HL-60/S4 (cell line): ENCODE measurements at regions not wholly inside any gene's neighbourhood (a gene's known extent, or its start where the extent isn't known, plus 50 kb on each side); places are given as distances from the start of the nearest gene placed in this dataset.

ENCODE experiments used
- in situ Hi-C: fragments of 300-500 bp; cut with MboI; formaldehyde crosslinking; loops from 2 replicates; pipeline ENCODE4 v1.14.3; 2022; ENCODE audit warnings: low sequenced_read_pairs

DNA sequence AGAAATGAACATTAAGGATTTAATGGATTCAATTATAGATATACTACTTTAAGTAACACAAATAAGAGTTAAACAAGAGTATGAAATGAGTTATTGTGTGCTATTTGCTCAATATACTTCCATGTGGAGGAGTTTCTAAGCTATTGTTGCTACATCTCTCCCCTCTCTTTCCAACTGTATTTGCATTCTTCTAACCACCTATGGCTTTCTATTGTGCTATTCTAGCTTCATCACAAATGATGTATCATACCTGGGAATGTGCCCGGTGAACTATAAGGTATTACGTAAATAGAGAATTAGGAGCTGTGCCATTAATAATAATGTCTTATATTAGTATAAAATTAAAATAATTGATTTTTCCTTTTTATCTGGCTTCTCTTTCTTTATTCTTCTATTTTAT lies 87.1 kb upstream of the PLEKHG7 start:
- in situ Hi-C loops = no loop called here

DNA sequence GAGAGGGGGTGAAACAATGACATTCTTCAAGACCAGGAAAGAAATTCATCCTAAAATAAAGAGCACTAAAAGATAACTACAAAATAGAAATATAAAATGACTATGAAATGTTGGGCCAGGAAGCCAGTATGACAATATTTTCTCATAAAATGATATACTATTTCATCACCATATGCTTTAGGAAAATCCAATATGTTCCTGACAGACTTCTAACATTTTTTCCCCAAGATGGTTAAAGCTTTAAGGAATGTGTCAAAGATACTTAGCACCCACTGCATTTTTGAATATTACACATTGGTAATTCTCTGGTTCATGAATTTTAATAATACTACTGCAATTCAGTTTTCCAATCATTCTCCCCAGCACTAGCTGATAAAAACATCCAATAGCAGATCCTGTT lies 87.7 kb upstream of the PLEKHG7 start:
- in situ Hi-C loops = no loop called here

DNA sequence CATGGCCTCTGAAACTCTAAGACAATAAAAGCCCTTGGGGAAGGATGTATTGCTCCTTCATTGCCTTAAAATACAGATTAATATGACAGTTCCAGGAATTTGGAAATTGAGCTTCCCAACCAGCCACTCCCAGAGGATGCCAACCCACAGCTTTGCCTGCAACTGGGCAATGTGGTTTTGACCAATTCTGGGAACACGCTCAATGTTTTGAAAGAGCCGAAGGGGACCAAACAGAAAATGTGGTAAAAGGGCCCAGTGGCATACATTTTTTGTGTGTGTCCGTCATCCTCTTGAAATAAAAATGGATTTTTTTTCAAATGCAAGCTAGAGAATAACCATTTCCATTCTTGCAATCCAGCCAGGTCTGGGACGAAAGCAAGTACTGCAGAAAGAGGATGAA lies 88.3 kb upstream of the PLEKHG7 start:
- in situ Hi-C loops = no loop called here

DNA sequence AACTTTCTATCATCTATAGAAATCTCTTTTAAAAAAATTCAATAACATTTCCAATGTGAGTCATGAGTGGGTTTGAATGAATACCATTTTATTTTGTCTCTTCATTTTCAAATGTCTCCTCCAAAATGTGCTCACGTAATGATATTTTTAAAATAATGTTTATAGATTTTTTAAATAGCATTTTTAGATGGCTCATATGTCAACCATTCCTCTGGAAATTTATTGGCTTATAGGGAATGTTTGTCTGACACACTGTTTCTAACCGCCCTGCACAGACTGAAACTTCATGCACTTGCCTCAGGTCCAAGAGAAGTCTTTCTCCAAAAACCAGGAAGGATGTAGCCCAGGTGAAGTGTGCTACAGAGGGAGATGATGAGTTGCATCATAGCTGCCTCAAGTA lies 88.8 kb upstream of the PLEKHG7 start:
- in situ Hi-C loops = no loop called here

DNA sequence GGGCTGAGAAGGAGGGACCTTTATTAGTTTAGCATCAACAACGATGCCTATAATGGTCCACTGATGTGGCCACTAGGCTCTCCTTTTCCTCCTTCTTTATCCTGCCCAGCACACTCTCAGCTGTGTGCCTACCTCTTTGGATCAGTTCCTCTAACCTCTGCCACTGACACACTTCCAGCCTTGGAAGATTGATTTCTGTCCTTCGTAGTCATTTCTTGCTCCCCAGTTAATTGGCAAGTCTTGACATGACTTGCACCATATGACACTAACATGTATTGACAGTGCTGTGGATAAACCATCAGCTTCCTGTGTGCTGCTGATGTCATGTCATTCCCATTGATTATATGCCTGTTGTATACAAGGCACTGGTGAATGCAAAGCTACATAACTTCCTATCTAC lies 90.2 kb upstream of the PLEKHG7 start:
- in situ Hi-C loops = no loop called here

DNA sequence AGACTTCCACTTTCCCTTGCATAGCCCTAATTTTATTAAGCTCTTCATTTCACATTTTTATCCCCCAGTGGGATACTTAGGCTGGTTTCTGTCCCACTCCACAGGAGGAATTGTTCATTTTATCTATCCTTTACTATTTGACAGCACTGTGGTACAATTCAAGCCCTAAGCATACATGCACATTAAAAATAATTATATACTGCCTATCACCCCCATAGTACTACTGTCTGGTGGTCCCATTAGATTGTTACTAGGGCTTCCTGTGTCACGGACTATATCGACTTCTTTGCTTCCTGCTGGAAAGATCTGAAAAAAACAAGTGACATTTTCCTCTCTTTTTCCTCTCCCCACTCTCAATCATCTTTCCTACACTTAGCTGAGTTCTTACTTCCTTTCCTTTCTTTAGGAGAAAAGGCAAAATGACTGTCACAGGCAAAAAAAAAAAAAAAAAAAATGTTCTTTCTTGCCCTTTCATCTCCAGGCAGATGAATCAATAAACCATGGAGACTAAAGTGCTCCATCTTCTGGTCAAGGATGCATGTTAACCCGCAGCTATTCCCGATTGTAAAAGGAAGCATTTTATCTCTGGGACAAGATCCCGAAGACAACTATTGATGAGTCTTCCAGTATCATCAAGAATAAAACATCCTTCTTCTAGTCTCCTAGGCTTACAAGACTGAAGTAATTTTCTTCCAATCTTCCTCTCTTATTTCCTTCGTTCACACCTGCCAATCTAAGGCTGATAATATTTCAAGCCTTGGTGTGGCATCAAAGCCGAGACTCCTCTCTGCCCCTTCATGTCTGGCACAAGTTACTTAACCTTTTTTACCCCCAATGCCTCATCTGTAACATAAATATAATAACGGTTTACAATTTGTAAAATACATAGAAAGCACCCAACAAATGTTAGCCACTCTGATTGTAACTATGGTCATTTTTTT lies 94.4 kb upstream of the PLEKHG7 start:
- in situ Hi-C loops = no loop called here

DNA sequence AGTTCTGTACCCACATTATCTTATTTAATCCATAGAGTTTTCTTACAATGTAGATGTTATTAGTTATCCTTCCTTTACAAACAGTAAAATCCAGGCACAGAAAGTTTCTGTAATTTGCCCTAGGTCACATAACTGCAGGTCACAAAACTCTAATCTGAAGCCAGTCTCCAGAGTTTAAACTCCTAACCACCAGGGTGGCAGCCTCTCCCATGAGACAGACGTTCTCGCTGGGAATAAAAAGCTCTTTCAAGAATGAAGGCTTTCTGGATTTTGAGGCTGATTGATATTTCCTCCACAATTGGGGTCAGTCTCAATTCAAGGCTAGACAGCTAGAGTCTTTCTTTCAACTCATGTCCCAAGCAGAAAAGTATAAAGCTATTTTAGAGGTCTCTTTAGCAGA lies 95.8 kb upstream of the PLEKHG7 start:
- in situ Hi-C loops = no loop called here

DNA sequence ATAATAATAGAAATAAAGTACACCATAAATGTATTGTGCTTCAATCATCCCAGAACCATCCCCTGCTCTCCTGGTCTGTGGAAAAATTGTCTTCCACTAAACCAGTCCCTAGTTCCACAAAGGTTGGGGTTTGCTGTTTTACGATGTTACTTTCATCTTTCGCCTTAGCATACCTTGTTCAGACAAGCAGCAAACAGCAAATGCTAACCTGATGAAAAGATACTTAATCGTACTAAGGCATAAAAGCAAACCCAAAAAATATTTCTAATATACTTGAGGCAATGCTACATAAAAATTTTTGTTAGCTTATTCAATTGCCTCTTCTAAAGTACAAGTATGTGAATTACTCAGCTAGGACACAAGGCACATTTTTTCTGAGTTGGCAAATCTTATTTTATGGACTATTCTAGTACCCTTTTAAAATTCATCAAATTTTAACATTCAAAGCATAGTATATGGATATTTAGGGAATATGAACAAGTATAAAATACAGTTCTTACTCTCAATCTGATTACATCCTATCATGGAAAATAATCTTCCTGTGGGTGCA lies 97.1 kb upstream of the PLEKHG7 start:
- in situ Hi-C loops = no loop called here

DNA sequence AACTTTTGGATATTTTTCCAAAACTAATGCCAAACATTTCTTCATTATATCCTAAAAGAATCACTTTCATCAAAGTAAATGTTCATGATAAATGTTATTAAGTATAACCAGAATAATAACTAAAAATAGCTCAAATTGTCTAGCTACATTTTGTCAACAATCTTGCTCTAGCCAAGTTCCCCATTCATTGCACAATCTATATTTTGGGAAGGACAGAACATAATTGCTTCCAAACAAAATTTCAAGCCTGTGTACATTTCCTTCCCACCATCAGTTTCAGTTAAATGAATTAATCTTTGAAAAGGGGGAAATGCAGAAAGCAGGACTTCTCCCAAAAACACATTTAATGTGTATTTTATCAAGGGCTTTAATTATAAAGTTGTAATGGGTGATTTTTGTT lies 98.0 kb upstream of the PLEKHG7 start:
- in situ Hi-C loops = no loop called here

DNA sequence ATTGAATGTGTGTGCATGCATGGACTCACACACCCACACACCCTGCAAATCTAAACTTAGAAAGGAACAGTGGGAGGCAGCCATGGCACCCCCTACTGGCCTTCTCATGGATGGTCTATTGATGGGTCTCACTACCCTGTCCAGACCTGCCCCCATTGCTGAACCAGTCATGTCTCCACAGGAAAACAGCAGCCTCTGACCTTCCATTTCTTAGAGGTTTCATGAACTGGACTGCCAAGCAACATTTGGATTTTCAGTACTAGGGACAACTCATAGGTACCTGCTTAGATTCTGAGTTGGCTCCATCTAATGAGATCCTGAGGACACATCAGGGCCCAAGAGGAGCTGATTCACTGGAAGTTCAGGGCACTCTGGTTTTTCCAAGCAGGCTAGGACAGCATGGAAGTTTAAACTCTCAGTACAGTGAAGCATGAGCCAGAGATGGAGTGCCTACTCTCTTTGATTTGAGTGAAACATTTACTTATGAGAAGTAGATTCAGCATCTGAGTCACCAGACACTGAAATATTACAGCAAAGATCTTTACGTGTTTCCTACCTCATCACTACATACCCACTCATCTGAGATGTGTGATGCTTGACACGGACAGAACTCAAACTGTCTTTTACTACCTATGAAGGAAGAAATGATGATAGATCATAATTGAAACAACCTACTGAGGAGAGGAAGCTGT lies 98.9 kb upstream of the PLEKHG7 start:
- in situ Hi-C loops = no loop called here

DNA sequence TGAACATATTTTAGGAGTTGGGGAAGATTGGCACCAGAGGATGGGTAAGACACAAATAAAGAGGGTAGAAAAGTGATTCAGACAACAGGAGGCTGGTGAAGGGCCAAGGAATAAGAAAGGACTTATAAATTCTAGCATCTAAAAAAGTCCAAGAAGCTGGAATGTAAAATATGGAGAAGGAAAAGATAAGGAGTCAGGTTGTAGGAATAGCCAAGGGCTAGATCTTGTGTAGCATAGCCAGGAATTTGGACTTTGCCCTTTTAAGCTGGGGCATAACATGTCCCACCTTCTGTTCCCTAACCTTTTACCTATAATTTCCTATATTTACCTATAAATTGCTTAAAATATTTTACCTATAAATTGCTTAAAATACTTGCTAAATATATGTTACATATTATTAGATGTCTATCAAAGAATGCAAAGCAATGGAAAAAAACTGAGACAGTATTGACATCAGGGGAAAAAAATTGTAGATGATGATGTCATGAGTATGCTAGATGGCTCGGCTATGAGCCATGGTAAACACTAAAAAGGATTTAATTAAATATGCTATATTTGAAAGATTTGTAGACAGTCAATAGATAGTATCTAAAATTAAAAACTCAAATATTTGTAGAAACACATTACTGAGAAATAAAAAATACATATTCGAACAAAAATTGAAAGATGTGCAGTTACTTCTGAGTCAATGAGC lies 99.7 kb upstream of the PLEKHG7 start:
- in situ Hi-C loops = no loop called here

DNA sequence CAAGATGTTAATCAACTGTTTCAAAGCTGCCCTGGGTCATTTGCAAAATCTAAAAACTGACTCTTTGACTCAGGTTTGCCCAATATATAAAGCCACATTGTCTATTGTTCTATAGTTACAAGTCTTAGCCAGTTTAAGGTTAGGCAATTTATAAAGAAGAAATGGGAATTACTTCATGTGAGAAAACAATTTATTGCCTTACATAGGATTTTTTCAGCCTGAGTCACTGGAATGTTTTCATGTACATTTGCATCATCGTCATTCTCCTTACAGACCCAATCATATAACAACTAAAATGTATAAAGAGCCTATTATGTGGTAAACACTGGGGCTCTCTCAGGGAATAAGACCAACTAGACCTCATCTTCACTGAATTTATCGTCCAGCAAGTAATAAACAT lies 100.3 kb upstream of the PLEKHG7 start:
- in situ Hi-C loops = no loop called here

DNA sequence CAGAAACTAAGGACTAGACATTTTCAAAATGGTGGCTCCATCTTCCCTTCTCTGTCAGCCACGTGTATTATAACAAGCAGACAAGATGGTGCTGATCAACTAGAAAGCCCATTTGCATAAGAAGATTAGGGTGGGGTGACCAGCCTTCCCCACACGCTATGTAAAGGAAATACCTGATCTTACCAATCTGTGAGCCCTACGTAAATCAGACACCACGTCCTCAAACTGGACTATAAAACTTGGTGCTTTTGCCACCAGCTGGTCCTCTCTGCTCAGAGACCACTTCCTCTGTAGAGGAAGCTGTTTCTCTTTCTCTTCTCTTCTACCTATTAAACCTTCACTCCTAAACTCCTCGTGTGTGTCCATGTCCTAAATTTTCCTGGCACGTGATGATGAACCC lies 101.1 kb upstream of the PLEKHG7 start:
- in situ Hi-C loops = no loop called here

DNA sequence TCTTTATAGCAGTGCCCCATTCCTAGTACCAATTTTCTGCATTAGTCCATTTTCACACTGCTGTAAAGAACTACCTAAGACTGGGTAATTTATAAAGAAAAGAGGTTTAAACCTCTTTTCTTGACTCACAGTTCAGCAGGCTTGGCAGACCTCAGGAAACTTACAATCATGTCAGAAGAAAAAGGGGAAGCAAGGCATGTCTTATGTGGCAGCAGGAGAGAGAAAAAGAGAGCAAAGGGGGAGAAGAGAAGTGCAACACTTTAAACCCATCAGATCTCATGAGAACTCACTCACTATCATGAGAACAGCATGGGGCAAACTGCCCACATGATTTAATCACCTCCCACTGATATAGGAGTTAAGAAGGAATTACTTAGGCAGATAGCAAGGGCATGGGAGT lies 101.6 kb upstream of the PLEKHG7 start:
- in situ Hi-C loops = no loop called here

DNA sequence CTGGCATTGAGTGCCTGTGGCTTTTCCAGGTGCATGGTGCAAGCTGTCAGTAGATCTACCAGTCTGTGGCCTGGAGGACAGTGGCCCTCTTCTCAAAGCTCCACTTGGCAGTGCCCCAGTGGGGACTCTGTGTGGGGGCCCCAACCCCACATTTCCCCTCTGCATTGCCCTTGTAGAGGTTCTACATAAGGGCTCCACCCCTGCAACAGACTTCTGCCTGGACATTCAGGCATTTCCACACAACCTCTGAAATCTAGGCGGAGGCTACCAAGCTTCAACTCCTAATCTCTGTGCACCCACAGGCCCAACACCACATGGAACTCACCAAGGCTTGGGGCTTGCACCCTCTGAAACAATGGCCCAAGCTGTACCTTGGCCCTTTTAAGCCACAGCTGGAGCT lies 102.7 kb upstream of the PLEKHG7 start:
- in situ Hi-C loops = no loop called here

DNA sequence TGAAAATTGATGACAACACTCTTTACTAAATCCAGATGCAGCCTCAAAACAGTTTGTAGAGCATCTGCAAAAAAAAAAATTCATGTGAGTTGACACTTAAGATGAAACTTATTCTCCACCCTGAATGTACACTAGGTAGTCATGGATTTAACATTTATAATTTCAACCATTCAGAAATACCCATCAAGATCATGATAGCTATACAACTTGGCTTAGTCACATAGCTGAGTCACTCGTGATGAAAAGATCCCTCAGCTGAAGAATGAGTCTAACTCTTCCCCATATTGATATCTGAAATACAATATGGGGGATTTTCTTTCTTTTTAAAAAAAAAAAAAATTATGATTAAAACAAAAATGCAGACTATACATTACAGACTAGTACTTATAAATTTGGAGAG lies 104.8 kb upstream of the PLEKHG7 start:
- in situ Hi-C loops = no loop called here

DNA sequence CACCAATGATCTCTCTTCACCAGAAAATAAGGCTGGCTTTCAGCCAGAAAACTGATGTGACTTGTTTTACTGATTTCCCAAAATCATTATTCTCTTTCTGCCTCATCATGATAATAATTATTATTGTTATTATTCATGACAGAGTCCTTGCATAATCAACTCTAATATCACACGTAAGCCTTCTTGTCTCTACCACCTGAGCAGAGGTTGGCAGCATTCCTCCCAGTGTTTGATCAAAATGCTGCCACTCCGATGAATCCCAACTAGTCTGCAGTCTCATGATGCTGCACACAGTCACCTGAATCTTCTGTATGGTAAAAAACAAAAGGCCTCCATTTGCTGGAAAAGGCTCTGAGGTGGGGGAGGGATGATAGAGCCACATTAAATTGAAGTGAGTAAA lies 105.7 kb upstream of the PLEKHG7 start:
- in situ Hi-C loops = no loop called here

DNA sequence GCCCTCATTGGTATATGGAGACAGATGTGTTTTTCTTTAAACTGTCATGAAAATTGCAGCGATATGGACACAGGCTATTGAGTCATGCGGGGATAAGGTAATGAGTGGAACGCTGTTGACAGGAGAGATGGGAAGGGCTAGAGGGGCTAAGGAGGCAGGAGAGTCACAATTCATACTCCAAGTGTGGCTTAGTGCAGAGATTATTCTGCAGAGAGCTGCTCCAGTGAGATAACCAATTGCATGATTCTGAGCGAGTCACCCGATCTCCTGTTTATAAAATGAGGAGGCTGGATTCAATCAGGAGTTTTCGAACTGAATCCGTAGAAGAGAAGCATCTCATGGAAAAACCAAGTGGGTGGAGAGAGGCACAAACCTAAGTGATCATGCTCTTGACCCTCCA lies 106.4 kb upstream of the PLEKHG7 start:
- in situ Hi-C loops = no loop called here

DNA sequence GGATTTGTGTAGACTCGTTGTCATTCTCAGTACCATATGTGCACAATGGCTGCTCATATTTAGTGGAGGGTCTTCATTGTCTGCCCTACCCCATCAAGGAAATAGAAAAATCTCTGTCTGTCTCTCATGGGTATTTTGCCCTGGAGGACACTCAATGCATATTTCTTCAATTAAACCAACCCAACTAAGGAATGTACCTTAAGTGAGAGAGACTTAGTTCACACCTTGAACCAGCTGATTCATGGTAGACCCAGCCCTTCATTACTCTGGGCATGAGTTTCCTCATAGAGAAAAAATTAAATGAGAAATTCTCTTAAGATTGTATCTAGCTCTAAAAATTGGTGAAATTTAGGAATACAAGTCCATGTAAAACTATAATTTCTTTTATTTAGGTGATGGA lies 107.1 kb upstream of the PLEKHG7 start:
- in situ Hi-C loops = no loop called here

DNA sequence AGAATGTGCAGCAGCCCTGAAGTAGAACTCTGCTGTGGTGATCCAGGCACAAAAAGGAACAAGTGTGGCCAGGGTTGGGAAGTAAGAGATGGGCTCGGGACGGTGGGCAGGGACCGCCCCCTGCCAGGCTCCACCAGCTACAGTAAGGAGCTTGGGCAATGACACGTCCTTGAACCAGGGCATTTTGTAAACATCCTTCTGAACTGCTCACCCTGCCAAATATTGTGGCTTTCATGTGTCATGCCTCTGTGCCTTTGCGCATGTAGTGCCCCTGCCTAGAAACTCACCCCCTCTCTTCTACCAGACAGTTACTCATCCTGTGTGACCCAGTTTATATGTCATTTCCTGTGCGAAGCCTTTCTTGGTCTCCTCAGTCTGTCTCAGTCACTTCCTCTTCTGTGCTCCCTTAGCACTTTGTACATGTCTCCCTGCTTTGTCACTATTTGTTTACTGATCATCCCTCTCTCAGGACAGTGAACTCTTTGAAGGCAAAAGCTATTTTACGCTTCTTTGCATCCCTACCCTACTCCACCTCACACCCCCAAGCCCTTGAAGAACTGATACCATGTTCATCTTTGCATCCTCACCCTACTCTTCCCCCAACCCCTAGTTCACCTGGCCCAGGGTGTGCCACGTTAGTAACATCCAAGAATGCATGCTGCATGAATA lies 108.9 kb upstream of the PLEKHG7 start:
- in situ Hi-C loops = no loop called here

DNA sequence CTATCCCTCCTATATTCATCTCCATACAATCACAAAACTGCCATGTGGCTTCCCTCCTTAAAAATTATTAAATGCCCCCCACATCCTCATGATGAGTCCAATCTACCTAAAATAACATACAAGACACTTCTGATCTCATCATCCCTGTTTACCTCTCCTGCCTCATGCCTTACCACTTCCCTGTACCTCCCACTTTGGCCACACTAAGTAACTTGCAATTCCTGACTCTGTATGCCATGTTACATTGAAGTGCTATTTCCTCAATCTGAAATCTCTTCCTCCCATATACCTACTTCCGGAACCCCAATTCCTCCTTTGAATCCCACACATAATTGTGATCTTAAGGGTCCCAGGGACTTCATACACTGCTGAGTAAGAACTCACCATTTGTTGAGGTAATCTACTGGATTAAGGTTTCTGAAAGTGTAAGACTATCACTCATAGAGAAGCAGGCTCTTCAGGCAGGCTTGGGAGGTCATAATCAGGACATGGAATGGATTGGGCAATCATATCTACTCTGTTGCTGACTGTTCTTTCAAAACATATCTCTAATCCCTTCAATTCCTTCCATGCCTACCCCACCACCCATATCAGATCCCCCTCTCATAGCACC lies 117.6 kb upstream of the PLEKHG7 start:
- in situ Hi-C loops = no loop called here
